B cell (primary cell): ENCODE measurements at regions not wholly inside any gene's neighbourhood (a gene's known extent, or its start where the extent isn't known, plus 50 kb on each side); places are given as distances from the start of the nearest gene placed in this dataset.

Source experiments
- ATAC-seq: fragments of 200-7000 bp; cut with Tn5 transposase; one replicate; pipeline ENCODE4 v1.10.0; 2021; ENCODE audit warnings: low read depth, mild to moderate bottlenecking, moderate number of reproducible peaks, moderate library complexity
- CTCF ChIA-PET: fragments of 350-600 bp; sonication (Branson Sonifier 250); formaldehyde crosslinking; loops from one replicate; lab custom pipeline; 2021; ENCODE audit warnings: antibody characterized with exemption, inconsistent platforms; lab: Charles Lee
- POLR2A ChIA-PET: fragments of 350-600 bp; sonication (Branson Sonifier 250); formaldehyde crosslinking; loops from one replicate; lab custom pipeline; 2021; ENCODE audit warnings: antibody characterized with exemption; lab: Charles Lee
- DNase-seq: peaks from one replicate; pipeline ENCODE4 v3.0.0; 2013
- H2AFZ ChIP-seq: 2 replicates; pipeline ENCODE4 v1.6.1; 2012; ENCODE audit warnings: mild to moderate bottlenecking, low read depth, low read length; ENCODE audit not compliant: insufficient read depth, poor library complexity, severe bottlenecking
- H3K27ac ChIP-seq, 2 donors: 1 replicate in 1 of 2; 2 replicates in 1 of 2; pipeline ENCODE4 v1.5.1; 2012 to 2013; ENCODE audit warnings: low read length in 2 of 2, mild to moderate bottlenecking in 2 of 2, moderate library complexity in 1 of 2
- H3K27me3 ChIP-seq, 4 experiments: fragments of 200-600 bp in 1 of 4; sonication (generic) in 1 of 4; replicated peaks in 1 of 4; 1 replicate in 2 of 4; 2 replicates in 2 of 4; pipeline versions ENCODE4 v1.6.1 to v1.7.0; 2013 to 2016; ENCODE audit warnings: low read length in 3 of 4, mild to moderate bottlenecking in 2 of 4, mixed read lengths in 1 of 4, moderate library complexity in 1 of 4; ENCODE audit not compliant: insufficient read depth in 4 of 4, control insufficient read depth in 3 of 4; ENCODE audit errors: control extremely low read depth in 1 of 4
- H3K36me3 ChIP-seq, 2 experiments: replicated peaks in 1 of 2; 1 replicate in 1 of 2; 2 replicates in 1 of 2; pipeline versions ENCODE4 v1.6.1 to v1.7.1; 2013; ENCODE audit warnings: low read length in 1 of 2; ENCODE audit not compliant: insufficient read depth in 2 of 2, control insufficient read depth in 1 of 2; ENCODE audit errors: control extremely low read depth in 1 of 2, extremely low read depth in 1 of 2
- H3K4me1 ChIP-seq, 2 donors: fragments of 200-600 bp in 1 of 2; sonication (generic) in 1 of 2; 1 replicate in 1 of 2; 2 replicates in 1 of 2; pipeline versions ENCODE4 v1.5.1 to v1.6.1; 2013 to 2017; ENCODE audit warnings: low read length in 2 of 2; ENCODE audit not compliant: control insufficient read depth in 2 of 2, insufficient read depth in 2 of 2
- H3K4me2 ChIP-seq: replicated peaks from 2 replicates; pipeline ENCODE3; 2012; ENCODE audit warnings: mild to moderate bottlenecking, low read depth, low read length; ENCODE audit not compliant: poor library complexity, severe bottlenecking
- H3K4me3 ChIP-seq, 5 experiments: fragments of 200-600 bp in 1 of 5; sonication (generic) in 1 of 5; 1 replicate in 3 of 5; 2 replicates in 2 of 5; pipeline versions ENCODE4 v1.5.1 to v1.7.0; 2011 to 2016; ENCODE audit warnings: low read length in 4 of 5, mild to moderate bottlenecking in 4 of 5, low read depth in 2 of 5, control low read depth in 1 of 5, moderate library complexity in 1 of 5; ENCODE audit not compliant: insufficient read depth in 1 of 5; ENCODE audit errors: control extremely low read depth in 1 of 5, extremely low read depth in 1 of 5
- H3K79me2 ChIP-seq: fragments of 200-600 bp; sonication (generic); one replicate; pipeline ENCODE4 v1.6.0; 2016; ENCODE audit warnings: low read length; ENCODE audit not compliant: control insufficient read depth, insufficient read depth
- H3K9ac ChIP-seq: fragments of 200-600 bp; sonication (generic); 2 replicates; pipeline ENCODE4 v1.6.1; 2017; ENCODE audit warnings: mild to moderate bottlenecking, low read length, moderate library complexity
- H3K9me3 ChIP-seq, 3 donors: one replicate each; pipeline versions ENCODE4 v1.6.1 to v1.7.1; 2013; ENCODE audit warnings: low read length in 2 of 3; ENCODE audit not compliant: control insufficient read depth in 2 of 3, insufficient read depth in 1 of 3; ENCODE audit errors: control extremely low read depth in 1 of 3
- H4K20me1 ChIP-seq: 2 replicates; pipeline ENCODE4 v1.6.0; 2012; ENCODE audit warnings: mild to moderate bottlenecking, low read length; ENCODE audit not compliant: insufficient read depth, control insufficient read depth, poor library complexity, severe bottlenecking
- H3K27ac Mint-ChIP-seq: one replicate; pipeline ENCODE4 v1.8.0; 2021; ENCODE audit warnings: mixed read lengths
- H3K27me3 Mint-ChIP-seq: one replicate; pipeline ENCODE4 v1.8.0; 2021; ENCODE audit warnings: mixed read lengths
- H3K4me1 Mint-ChIP-seq: one replicate; pipeline ENCODE4 v1.8.0; 2021; ENCODE audit warnings: mixed read lengths
- H3K4me3 Mint-ChIP-seq: one replicate; pipeline ENCODE4 v1.8.0; 2021; ENCODE audit warnings: mixed read lengths
- H3K9me3 Mint-ChIP-seq: one replicate; pipeline ENCODE4 v1.8.0; 2022; ENCODE audit warnings: mixed read lengths; ENCODE audit not compliant: insufficient read depth
- CTCF ChIP-seq: fragments of 200-600 bp; IDR thresholded peaks from one replicate; pipeline ENCODE4 v1.8.0; 2022; ENCODE audit warnings: antibody characterized with exemption, mild to moderate bottlenecking
- EZH2 ChIP-seq: IDR thresholded peaks from 2 replicates; pipeline ENCODE4 v1.6.1; 2012; ENCODE audit warnings: borderline replicate concordance, low read depth, mild to moderate bottlenecking, moderate library complexity, low read length; ENCODE audit not compliant: insufficient read depth, poor library complexity, severe bottlenecking
- WGBS: methylation state at CpG from one replicate; pipeline ENCODE4 v1.1.5; 2013; ENCODE audit warnings: missing lambda C conversion rate; ENCODE audit not compliant: insufficient coverage; 5-methylcytosine and 5-hydroxymethylcytosine counted together
- intact Hi-C: fragments of 100-400 bp; cut with micrococcal nuclease; formaldehyde crosslinking; loops from one replicate; pipeline ENCODE4 v1.10.0; 2022

- ATAC-seq (no peak), DNase-seq (no peak)
- ChIA-PET CTCF (no interaction called here), POLR2A (no interaction called here)
- Histone ChIP-seq H2AFZ (no peak overlapping the region), H3K4me2 (no peak overlapping the region), H3K36me3 (no peaks in the 10 kb centered on the region), H3K4me3 (no peak overlapping the region), H3K27me3 (peaks cover 0 to 3% (median 0%) of the 10 kb centered on the region in 4 experiments), H3K4me1 (no peaks in the 10 kb centered on the region), H3K9me3 (no peaks in the 10 kb centered on the region), H3K79me2 (no peaks in the 10 kb centered on the region), H3K9ac (no peak overlapping the region), H3K27ac (no peak overlapping the region), H4K20me1 (no peaks in the 10 kb centered on the region)
- intact Hi-C loops, result no loop called here
- Mint-ChIP-seq H3K9me3 (no peaks in the 10 kb centered on the region), H3K27me3 (peaks cover 14% of the 10 kb centered on the region), H3K4me1 (no peaks in the 10 kb centered on the region), H3K27ac (no peak overlapping the region), H3K4me3 (no peak overlapping the region)
- 69% methylated on average over 5 of the region's 6 CpGs for WGBS
- TF ChIP-seq CTCF (no peak), EZH2 (no peak)
These were observed 749.3 kb upstream of the GOLIM4 start for GRCh38 chr3:168844894-168845482.

DNA sequence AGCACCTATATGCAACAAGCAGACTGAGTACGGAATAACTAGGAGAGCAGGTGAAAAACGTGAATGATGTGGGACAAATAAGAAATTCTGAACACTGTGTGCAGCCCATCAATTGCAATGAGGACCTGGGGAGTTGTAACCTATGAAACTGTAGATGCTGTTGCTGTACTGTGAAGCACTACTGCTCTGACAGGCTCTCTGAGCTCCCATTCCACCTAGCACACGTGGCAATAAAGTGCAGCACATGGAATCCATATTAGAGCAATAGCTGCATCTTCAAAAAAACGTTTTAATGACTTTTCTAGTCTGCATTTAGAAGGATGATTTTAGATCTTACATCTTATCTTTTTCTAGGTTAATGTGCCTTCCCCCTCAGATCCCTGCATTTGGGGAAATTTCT is 748.7 kb upstream of the GOLIM4 start:
- H3K27ac ChIP-seq, result no peak overlapping the region
- POLR2A ChIA-PET, result no interaction called here
- DNase-seq, result no peak
- Mint-ChIP-seq H3K27me3 (peaks cover 14% of the 10 kb centered on the region), H3K4me3 (no peak overlapping the region), H3K9me3 (no peaks in the 10 kb centered on the region), H3K4me1 (no peaks in the 10 kb centered on the region), H3K27ac (no peak overlapping the region)
- WGBS, result 79% methylated on average over 2 of the region's 4 CpGs
- intact Hi-C loops, result no loop called here
- no peaks in the 10 kb centered on the region for H4K20me1 ChIP-seq
- TF ChIP-seq EZH2, result no peak
- TF ChIP-seq CTCF, result no peak
- no peak overlapping the region for H3K9ac ChIP-seq
- H3K36me3 ChIP-seq, result no peaks in the 10 kb centered on the region
- H2AFZ ChIP-seq, result no peak overlapping the region
- ATAC-seq, result no peak
- peaks cover 0 to 3% (median 0%) of the 10 kb centered on the region in 4 experiments for H3K27me3 ChIP-seq
- H3K4me1 ChIP-seq, result no peaks in the 10 kb centered on the region
- no peak overlapping the region for H3K4me3 ChIP-seq
- H3K4me2 ChIP-seq, result no peak overlapping the region
- CTCF ChIA-PET, result no interaction called here
- H3K9me3 ChIP-seq, result no peaks in the 10 kb centered on the region
- no peaks in the 10 kb centered on the region for H3K79me2 ChIP-seq
